Effector memory CD4-positive, alpha-beta T cell (primary cell): ENCODE measurements at regions not wholly inside any gene's neighbourhood (a gene's known extent, or its start where the extent isn't known, plus 50 kb on each side); places are given as distances from the start of the nearest gene placed in this dataset.

Source experiments
- DNase-seq, 3 donors: peaks; one replicate each; pipeline ENCODE4 v3.0.0-alpha.2; 2020
- H3K27ac ChIP-seq: 2 replicates; pipeline ENCODE4 v1.7.0; 2013; ENCODE audit warnings: mild to moderate bottlenecking, low read length, moderate library complexity; ENCODE audit not compliant: insufficient read depth, poor library complexity, severe bottlenecking
- H3K27me3 ChIP-seq: replicated peaks from 2 replicates; pipeline ENCODE4 v1.7.0; 2013; ENCODE audit warnings: mild to moderate bottlenecking, low read length; ENCODE audit not compliant: insufficient read depth, control insufficient read depth, poor library complexity, severe bottlenecking
- H3K36me3 ChIP-seq: 2 replicates; pipeline ENCODE4 v1.7.0; 2013; ENCODE audit warnings: mild to moderate bottlenecking, low read length, moderate library complexity; ENCODE audit not compliant: control insufficient read depth, insufficient read depth
- H3K4me1 ChIP-seq: 2 replicates; pipeline ENCODE4 v1.7.0; 2013; ENCODE audit warnings: low read length, mild to moderate bottlenecking; ENCODE audit not compliant: control insufficient read depth, insufficient read depth, poor library complexity, severe bottlenecking
- H3K4me3 ChIP-seq: 2 replicates; pipeline ENCODE4 v1.7.0; 2013; ENCODE audit warnings: low read length, low read depth, mild to moderate bottlenecking; ENCODE audit not compliant: insufficient read depth, poor library complexity, severe bottlenecking
- H3K9me3 ChIP-seq: 2 replicates; pipeline ENCODE4 v1.7.0; 2013; ENCODE audit warnings: mild to moderate bottlenecking, low read length, moderate library complexity; ENCODE audit not compliant: control insufficient read depth

GRCh38 chr6:4314201-4314707, 178.9 kb upstream of the ECI2 start:
- no peak overlapping the region for H3K4me3 ChIP-seq
- DNase-seq = no peak
- no peaks in the 10 kb centered on the region for H3K36me3 ChIP-seq
- H3K27ac ChIP-seq = no peak overlapping the region
- H3K9me3 ChIP-seq = peaks cover 5% of the 10 kb centered on the region
- no peaks in the 10 kb centered on the region for H3K27me3 ChIP-seq
- no peaks in the 10 kb centered on the region for H3K4me1 ChIP-seq

GRCh38 chr6:4313044-4313686, 177.8 kb upstream of the ECI2 start:
- Histone ChIP-seq H3K4me3 (no peak overlapping the region), H3K4me1 (no peaks in the 10 kb centered on the region), H3K27me3 (no peaks in the 10 kb centered on the region), H3K27ac (no peak overlapping the region), H3K9me3 (peaks cover 5% of the 10 kb centered on the region), H3K36me3 (no peaks in the 10 kb centered on the region)
- DNase-seq = no peak

- peaks cover 5% of the 10 kb centered on the region for H3K9me3 ChIP-seq
- no peak overlapping the region for H3K27ac ChIP-seq
- H3K27me3 ChIP-seq = no peaks in the 10 kb centered on the region
- H3K4me3 ChIP-seq = no peak overlapping the region
- H3K4me1 ChIP-seq = no peaks in the 10 kb centered on the region
- H3K36me3 ChIP-seq = no peaks in the 10 kb centered on the region
- no peak for DNase-seq
These were observed 176.8 kb upstream of the ECI2 start for GRCh38 chr6:4311976-4312860.

GRCh38 chr6:4309540-4309939, 174.2 kb upstream of the ECI2 start:
- no peaks in the 10 kb centered on the region for H3K36me3 ChIP-seq
- DNase-seq = no peak
- H3K27ac ChIP-seq = no peak overlapping the region
- H3K4me3 ChIP-seq = no peak overlapping the region
- peaks cover 5% of the 10 kb centered on the region for H3K9me3 ChIP-seq
- no peaks in the 10 kb centered on the region for H3K4me1 ChIP-seq
- H3K27me3 ChIP-seq = no peaks in the 10 kb centered on the region

- no peaks in the 10 kb centered on the region for H3K4me1 ChIP-seq
- H3K9me3 ChIP-seq = peaks cover 5% of the 10 kb centered on the region
- DNase-seq = no peak
These were observed 173.0 kb upstream of the ECI2 start for GRCh38 chr6:4308364-4308763.

GRCh38 chr6:4304927-4305455, 169.6 kb upstream of the ECI2 start:
- Histone ChIP-seq H3K4me1 (no peaks in the 10 kb centered on the region), H3K9me3 (no peaks in the 10 kb centered on the region), H3K27me3 (no peaks in the 10 kb centered on the region), H3K27ac (no peak overlapping the region), H3K4me3 (no peak overlapping the region), H3K36me3 (no peaks in the 10 kb centered on the region)
- no peak for DNase-seq

More at GRCh38 chr6:4308364-4308763, 173.0 kb upstream of the ECI2 start:
- H3K27ac ChIP-seq = no peak overlapping the region
- H3K27me3 ChIP-seq = no peaks in the 10 kb centered on the region
- no peak overlapping the region for H3K4me3 ChIP-seq
- no peaks in the 10 kb centered on the region for H3K36me3 ChIP-seq

GRCh38 chr6:4303638-4304037, 168.3 kb upstream of the ECI2 start:
- Histone ChIP-seq H3K9me3 (no peaks in the 10 kb centered on the region), H3K4me1 (no peaks in the 10 kb centered on the region), H3K27ac (no peak overlapping the region), H3K27me3 (no peaks in the 10 kb centered on the region), H3K36me3 (no peaks in the 10 kb centered on the region), H3K4me3 (no peak overlapping the region)
- no peak for DNase-seq

- no peak for DNase-seq
- Histone ChIP-seq H3K9me3 (no peaks in the 10 kb centered on the region), H3K4me1 (no peaks in the 10 kb centered on the region), H3K27me3 (no peaks in the 10 kb centered on the region), H3K27ac (no peak overlapping the region), H3K4me3 (no peak overlapping the region), H3K36me3 (no peaks in the 10 kb centered on the region)
These were observed 167.1 kb upstream of the ECI2 start for GRCh38 chr6:4302524-4302923.

GRCh38 chr6:4301871-4302270, 166.5 kb upstream of the ECI2 start:
- Histone ChIP-seq H3K36me3 (no peaks in the 10 kb centered on the region), H3K27ac (no peak overlapping the region), H3K4me3 (no peak overlapping the region), H3K4me1 (no peaks in the 10 kb centered on the region), H3K9me3 (no peaks in the 10 kb centered on the region), H3K27me3 (no peaks in the 10 kb centered on the region)
- no peak for DNase-seq

GRCh38 chr6:4300917-4301316, 165.5 kb upstream of the ECI2 start:
- no peaks in the 10 kb centered on the region for H3K27me3 ChIP-seq
- no peak overlapping the region for H3K27ac ChIP-seq
- no peak for DNase-seq
- no peak overlapping the region for H3K4me3 ChIP-seq
- no peaks in the 10 kb centered on the region for H3K4me1 ChIP-seq
- no peaks in the 10 kb centered on the region for H3K9me3 ChIP-seq
- H3K36me3 ChIP-seq = no peaks in the 10 kb centered on the region
